Thoracic aorta (tissue), 2 donors: ENCODE measurements at regions not wholly inside any gene's neighbourhood (a gene's known extent, or its start where the extent isn't known, plus 50 kb on each side); places are given as distances from the start of the nearest gene placed in this dataset.

Experiments used
- ATAC-seq: fragments of 150-250 bp; one replicate; pipeline ENCODE4 v1.8.0; 2017; ENCODE audit warnings: low read depth; ENCODE audit not compliant: insufficient number of reproducible peaks, low FRiP score
- DNase-seq: peaks from one replicate; pipeline ENCODE4 v3.0.0-alpha.2; 2020; ENCODE audit warnings: low spot score
- H3K27ac ChIP-seq, 2 donors: fragments of 200-600 bp; sonication (generic); 1 replicate in 1 of 2; 2 replicates in 1 of 2; pipeline ENCODE4 v1.5.1; 2016; ENCODE audit warnings: mild to moderate bottlenecking in 2 of 2, moderate library complexity in 2 of 2
- H3K27me3 ChIP-seq: fragments of 200-600 bp; sonication (generic); replicated peaks from 2 replicates; pipeline ENCODE4 v1.6.0; 2016; ENCODE audit warnings: mild to moderate bottlenecking; ENCODE audit not compliant: insufficient read depth
- H3K36me3 ChIP-seq: fragments of 200-600 bp; sonication (generic); one replicate; pipeline ENCODE4 v1.5.1; 2016
- H3K4me1 ChIP-seq, 2 donors: fragments of 200-600 bp; sonication (generic); 1 replicate in 1 of 2; 2 replicates in 1 of 2; pipeline versions ENCODE4 v1.5.1 to v1.6.0; 2016; ENCODE audit warnings: low read depth in 2 of 2, mild to moderate bottlenecking in 1 of 2; ENCODE audit not compliant: control insufficient read depth in 1 of 2
- H3K4me3 ChIP-seq: fragments of 200-600 bp; sonication (generic); 2 replicates; pipeline ENCODE4 v1.5.1; 2016; ENCODE audit warnings: mild to moderate bottlenecking
- H3K9me3 ChIP-seq: fragments of 200-600 bp; sonication (generic); 2 replicates; pipeline ENCODE4 v1.5.1; 2016
- TF ChIP-seq, protein P1 (sequence below): fragments of 200-600 bp; sonication (generic); IDR thresholded peaks from one replicate; pipeline ENCODE4 v1.5.1; 2019; ENCODE audit warnings: antibody characterized with exemption

DNA sequence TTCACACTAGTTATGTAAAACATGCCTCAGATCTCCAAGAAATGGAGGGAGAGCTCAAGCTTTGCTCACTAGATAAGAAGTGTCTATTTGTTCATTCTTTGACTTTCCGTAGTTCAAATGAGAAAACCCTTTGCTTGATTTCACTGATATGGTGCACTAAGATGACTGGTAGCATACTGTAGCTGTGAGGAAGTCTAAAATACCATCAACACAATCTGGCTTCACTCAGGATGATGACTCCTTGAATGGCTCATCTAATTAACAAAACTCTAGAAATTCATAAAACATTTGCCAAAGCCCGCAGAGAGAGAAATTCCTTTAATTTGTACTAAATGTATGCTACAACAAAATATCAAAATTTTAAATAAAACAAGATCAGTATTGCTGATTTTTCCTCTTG lies 152.8 kb upstream of the STK17B start:
- TF ChIP-seq, protein P1, sequence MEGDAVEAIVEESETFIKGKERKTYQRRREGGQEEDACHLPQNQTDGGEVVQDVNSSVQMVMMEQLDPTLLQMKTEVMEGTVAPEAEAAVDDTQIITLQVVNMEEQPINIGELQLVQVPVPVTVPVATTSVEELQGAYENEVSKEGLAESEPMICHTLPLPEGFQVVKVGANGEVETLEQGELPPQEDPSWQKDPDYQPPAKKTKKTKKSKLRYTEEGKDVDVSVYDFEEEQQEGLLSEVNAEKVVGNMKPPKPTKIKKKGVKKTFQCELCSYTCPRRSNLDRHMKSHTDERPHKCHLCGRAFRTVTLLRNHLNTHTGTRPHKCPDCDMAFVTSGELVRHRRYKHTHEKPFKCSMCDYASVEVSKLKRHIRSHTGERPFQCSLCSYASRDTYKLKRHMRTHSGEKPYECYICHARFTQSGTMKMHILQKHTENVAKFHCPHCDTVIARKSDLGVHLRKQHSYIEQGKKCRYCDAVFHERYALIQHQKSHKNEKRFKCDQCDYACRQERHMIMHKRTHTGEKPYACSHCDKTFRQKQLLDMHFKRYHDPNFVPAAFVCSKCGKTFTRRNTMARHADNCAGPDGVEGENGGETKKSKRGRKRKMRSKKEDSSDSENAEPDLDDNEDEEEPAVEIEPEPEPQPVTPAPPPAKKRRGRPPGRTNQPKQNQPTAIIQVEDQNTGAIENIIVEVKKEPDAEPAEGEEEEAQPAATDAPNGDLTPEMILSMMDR, result no peak
- no peak overlapping the region for H3K4me3 ChIP-seq
- no peak overlapping the region for H3K27ac ChIP-seq
- ATAC-seq (no peak), DNase-seq (no peak)
- peaks cover 6 to 12% of the 10 kb centered on the region in 2 donors for H3K4me1 ChIP-seq
- H3K27me3 ChIP-seq, result no peaks in the 10 kb centered on the region
- H3K9me3 ChIP-seq, result no peaks in the 10 kb centered on the region
- H3K36me3 ChIP-seq, result no peaks in the 10 kb centered on the region

DNA sequence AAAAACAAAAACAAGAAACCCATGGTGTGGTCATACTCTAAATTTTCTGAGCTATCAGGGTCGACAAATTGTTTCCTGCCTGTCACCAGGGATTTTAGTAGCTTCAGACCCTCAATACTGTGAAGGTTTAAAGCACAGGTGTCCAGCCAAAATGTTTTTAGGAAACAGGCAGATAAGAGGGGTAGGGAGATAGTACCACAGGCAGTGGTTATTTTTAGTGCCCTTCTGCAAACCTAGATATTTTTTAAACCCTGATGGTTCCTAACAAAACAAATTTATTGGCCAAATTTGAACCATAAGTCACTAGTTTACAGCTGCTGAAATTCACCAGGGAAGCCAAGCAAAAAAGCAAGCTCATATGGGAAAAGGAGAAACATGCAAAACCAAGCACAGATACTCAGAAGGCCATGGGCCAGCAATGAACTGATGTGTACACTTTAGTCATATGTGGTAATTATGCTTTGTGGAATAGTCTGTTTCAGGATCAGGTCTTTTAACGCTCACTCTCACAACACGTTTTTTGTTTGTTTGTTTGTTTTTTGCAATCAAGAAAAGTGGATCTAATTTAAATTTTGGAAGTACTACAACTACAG lies 156.8 kb upstream of the STK17B start:
- ATAC-seq (no peak), DNase-seq (no peak)
- H3K27me3 ChIP-seq, result no peaks in the 10 kb centered on the region
- H3K4me3 ChIP-seq, result no peak overlapping the region
- no peaks in the 10 kb centered on the region for H3K9me3 ChIP-seq
- TF ChIP-seq, protein P1, result no peak
- no peaks in the 10 kb centered on the region for H3K36me3 ChIP-seq
- no peak overlapping the region for H3K27ac ChIP-seq
- peaks cover 4 to 5% of the 10 kb centered on the region in 2 donors for H3K4me1 ChIP-seq

DNA sequence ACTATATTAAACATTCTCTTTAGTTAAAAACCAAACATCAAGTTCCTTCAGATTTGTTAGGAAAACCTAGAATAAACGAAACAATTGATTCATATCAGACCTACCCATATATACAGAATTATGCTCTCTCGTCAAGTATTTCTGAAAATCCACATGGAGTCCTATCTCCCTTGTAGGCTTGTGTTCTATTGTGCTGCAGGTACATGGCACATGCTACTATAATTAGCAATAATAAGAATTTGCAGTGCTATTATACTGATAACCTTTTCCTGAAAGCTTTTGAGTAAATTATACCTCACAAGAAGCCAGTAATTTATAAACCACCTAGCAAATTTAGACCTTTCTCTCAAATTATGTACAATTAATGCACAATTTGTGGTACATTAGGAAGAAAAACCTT lies 158.6 kb upstream of the STK17B start:
- ATAC-seq (no peak), DNase-seq (no peak)
- TF ChIP-seq, protein P1, result no peak
- no peaks in the 10 kb centered on the region for H3K9me3 ChIP-seq
- no peaks in the 10 kb centered on the region for H3K36me3 ChIP-seq
- no peak overlapping the region for H3K4me3 ChIP-seq
- no peaks in the 10 kb centered on the region for H3K27me3 ChIP-seq
- H3K27ac ChIP-seq, result no peak overlapping the region
- H3K4me1 ChIP-seq, result no peaks in the 10 kb centered on the region

DNA sequence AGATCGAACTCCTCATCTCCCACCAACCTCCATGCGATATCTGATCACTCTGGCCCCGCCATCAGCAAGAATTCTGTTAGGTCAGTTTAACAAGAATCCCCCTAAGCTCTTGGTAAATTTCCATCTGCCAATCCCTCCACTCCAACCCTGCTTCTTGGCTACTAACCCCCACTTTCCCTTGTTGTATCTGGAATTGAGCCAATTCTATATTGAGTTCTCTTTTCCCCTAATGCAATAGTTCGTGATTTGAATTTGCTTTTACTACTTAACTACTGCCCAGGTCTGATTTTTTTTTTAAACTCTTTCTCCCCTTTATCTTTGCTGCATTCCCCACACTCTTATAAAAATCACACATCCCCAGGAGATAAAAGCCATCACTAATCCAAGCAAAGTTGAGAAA lies 159.3 kb upstream of the STK17B start:
- ATAC-seq (no peak), DNase-seq (no peak)
- H3K36me3 ChIP-seq, result no peaks in the 10 kb centered on the region
- H3K4me1 ChIP-seq, result peaks cover 0 to 2% of the 10 kb centered on the region in 2 donors
- H3K4me3 ChIP-seq, result no peak overlapping the region
- no peak overlapping the region for H3K27ac ChIP-seq
- H3K27me3 ChIP-seq, result no peaks in the 10 kb centered on the region
- TF ChIP-seq, protein P1, result no peak
- no peaks in the 10 kb centered on the region for H3K9me3 ChIP-seq

DNA sequence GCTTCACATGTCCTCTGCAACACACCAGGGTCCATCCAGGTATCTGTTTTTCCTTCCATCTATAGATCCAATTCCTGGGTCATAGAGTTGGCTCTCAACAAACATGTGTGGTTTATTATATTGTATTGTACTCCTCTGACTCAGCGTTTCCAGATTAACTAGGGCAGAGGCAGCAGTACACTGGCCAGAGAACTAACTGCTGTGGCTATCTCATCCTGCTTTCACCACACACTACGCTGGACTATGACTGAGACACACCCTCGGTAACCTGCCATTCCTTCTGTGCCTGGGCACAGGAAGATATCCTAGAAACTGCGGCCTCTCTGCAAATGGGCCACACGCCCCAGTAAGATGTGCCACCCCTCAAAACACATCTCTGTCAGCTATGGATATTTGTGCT lies 159.8 kb upstream of the STK17B start:
- ATAC-seq (no peak), DNase-seq (no peak)
- Histone ChIP-seq H3K4me1 (peaks cover 0 to 2% of the 10 kb centered on the region in 2 donors), H3K4me3 (no peak overlapping the region), H3K9me3 (no peaks in the 10 kb centered on the region), H3K27ac (no peak overlapping the region), H3K36me3 (no peaks in the 10 kb centered on the region), H3K27me3 (no peaks in the 10 kb centered on the region)
- TF ChIP-seq, protein P1, result no peak
